T-helper 22 cell (primary cell): ENCODE measurements at regions not wholly inside any gene's neighbourhood (a gene's known extent, or its start where the extent isn't known, plus 50 kb on each side); places are given as distances from the start of the nearest gene placed in this dataset.
"Not testable (repeated sequence)": the region's sequence is repeated elsewhere in the genome, so short reads cannot be mapped to it uniquely, and the experiment has no call there.

Source experiments
- DNase-seq: peaks from one replicate; pipeline ENCODE4 v3.0.0-alpha.2; 2020; ENCODE audit warnings: low read depth

GRCh38 chr1:120357046-120357445 is 57.8 kb upstream of the NBPF8 start:
- peak; percentile 45 for DNase-seq

GRCh38 chr1:120356170-120356569 is 58.7 kb upstream of the NBPF8 start:
- DNase-seq = not testable (repeated sequence)

DNA sequence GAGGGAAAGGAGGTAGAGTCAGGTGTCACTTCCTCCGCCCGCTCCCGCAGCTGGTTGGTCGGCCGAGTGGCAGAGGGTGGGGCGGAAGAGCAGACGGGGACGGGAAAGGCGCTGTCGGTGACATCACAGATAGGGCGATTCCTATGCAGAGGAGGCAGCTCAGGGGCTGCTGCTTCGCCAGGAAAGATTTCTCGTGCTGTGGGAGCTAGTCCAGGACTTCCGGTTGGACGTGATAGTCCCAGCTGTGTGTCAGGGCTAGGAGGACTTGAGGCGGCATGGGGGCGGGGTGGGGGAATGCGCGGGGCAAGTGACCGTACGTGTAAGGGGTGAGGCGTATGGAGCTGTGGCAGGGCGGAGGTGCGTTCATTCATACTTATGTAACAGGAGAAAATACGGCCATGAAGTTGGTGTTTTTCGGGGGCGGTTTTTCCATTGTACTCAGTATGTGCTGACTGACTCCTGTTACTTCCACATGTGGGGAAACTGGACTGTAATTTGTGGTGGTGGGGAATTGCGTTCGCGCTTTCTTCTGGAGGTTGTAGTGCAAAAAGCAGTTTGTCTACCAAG is 60.1 kb upstream of the NBPF8 start:
- DNase-seq = peak; percentile 41

- not testable (repeated sequence) for DNase-seq
Observed at GRCh38 chr1:120342231-120343073, 72.4 kb upstream of the NBPF8 start.

GRCh38 chr1:120341756-120342155 is 73.1 kb upstream of the NBPF8 start:
- not testable (repeated sequence) for DNase-seq

DNA sequence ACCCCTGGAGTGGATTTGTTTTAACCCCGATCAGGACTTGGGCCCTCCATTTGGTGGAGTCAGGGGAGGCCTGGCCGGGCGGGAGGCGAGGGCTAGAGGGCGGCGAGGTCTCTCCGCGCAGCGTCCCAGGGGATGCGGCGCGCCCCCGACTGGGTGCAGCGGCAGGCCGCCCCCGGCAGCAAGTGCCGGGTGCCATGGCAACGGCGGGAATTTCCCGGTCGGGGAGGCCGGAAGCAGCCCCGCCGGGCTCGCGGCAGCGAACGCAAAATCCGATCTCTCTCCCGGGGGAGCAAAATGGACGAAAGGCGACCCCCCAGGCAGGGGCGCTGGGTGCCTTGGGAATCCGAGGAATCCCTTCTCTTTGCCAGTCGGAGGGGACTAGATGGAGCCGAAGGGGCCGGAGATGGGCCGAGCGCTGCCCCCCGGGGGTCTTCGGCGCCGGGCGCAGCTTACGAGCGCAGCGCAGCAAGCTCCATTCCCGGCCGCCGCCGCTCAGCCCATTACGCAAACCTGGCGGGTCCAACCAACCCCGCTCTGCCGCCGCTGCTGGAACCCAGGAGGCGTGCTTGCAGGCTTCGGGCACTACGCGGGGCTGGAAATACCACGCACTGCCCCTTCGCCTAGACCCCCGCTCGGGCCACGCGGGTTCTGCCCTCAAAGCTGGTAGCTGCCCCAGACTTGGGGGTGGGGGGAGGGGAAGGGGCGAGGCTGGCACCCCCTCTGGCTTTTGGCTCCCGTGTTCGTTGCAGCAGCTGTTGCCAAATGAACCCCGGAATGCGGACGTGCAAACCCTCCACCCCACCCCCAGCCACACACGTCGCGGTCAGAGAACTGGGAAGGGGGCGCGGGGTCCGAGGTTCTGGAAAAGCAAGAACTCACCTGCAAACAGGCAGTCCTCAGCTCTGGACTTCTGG is 73.7 kb upstream of the NBPF8 start:
- DNase-seq = peak; percentile 48

DNA sequence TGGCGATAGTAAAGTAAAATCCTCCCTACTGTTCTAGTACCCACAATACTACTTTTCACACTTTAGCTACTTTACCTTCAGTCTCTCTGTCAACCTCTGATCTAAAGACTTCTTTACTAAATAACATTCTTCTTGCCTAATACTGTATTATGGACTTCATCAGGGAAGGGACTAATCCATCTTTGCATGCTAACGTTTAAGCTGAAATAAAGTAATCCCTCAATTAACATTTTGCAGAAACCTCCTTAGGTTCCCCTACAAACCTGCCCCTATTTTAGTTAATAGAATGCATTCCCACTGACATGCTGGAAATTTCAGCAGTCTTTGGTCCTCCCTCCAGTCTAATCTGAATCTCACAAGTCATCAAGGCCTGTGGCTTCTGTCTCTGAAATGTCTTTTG is 99.1 kb upstream of the NBPF8 start:
- not testable (repeated sequence) for DNase-seq

GRCh38 chr1:120311930-120312329 is 102.9 kb upstream of the NBPF8 start:
- not testable (repeated sequence) for DNase-seq

- DNase-seq = not testable (repeated sequence)
Observed at GRCh38 chr1:120308940-120309578, 105.8 kb upstream of the NBPF8 start.

DNA sequence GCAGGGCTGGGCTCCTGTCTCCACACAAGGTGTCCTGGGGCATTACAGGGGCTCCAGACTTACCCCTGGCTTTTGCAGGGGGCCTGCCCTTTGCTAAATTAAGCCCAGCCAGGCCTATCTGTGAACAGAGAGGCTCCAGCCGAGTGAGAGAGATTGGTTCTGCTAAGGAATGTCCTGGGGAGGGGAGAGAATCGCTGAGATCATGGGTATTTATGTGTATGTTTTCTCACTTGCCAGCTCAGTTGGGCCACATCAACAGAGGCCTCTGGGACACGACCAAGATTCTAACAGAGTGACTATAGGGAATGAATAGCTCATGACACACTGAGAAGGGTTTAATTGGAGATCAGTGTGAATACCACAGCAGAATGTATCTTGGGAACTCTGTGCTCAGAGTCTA is 109.8 kb upstream of the NBPF8 start:
- not testable (repeated sequence) for DNase-seq

- not testable (repeated sequence) for DNase-seq
Observed at GRCh38 chr1:120304341-120304740, 110.5 kb upstream of the NBPF8 start.

- DNase-seq = not testable (repeated sequence)
Observed at GRCh38 chr1:120299433-120300057, 115.3 kb upstream of the NBPF8 start.

- not testable (repeated sequence) for DNase-seq
Observed at GRCh38 chr1:120298487-120298886, 116.3 kb upstream of the NBPF8 start.

GRCh38 chr1:120297345-120297953 is 117.4 kb upstream of the NBPF8 start:
- not testable (repeated sequence) for DNase-seq

DNA sequence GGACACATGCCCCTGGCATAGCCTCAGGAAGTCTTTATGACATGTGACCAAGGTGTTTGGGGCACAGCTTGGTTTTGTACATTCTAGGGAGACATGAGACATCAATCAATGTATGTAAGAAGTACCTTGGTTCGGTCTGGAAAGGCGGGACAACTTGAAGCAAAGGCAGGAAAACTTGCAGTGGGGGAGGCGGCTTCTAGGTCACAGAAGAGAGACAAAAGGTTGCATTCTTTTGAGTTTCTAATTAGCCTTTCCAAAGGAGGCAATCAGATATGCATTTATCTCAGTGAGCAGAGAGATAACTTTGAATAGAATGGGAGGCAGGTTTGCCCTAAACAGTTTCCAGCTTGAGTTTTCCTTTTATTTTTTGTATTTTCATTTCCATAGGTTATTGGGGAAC is 113.8 kb upstream of the SEC22B start:
- DNase-seq = not testable (repeated sequence)

DNA sequence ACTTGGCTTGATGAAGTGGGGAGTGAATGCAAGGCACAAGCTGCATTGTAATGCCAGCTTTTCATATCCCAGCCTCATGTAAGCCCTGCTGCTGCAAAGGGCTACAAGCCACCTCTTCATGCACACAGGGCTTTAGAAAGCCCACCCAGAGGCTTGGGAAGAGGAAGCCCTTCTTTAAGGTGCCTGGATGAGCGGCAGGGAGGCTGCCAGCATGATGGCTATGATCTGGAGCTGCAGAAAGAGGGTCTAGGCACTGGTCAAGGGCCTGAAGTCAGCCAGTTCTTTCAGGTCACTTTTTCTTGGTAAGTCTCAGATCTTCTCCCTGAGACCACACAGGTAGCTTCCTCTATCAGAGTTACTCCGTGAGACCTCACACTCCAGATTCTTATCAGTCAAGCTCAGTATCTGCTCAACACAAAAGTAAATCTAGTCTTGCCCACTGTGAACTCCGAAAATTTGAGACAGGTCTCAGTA is 113.3 kb upstream of the SEC22B start:
- not testable (repeated sequence) for DNase-seq

- DNase-seq = not testable (repeated sequence)
Observed at GRCh38 chr1:120288814-120289600, 112.7 kb upstream of the SEC22B start.

DNA sequence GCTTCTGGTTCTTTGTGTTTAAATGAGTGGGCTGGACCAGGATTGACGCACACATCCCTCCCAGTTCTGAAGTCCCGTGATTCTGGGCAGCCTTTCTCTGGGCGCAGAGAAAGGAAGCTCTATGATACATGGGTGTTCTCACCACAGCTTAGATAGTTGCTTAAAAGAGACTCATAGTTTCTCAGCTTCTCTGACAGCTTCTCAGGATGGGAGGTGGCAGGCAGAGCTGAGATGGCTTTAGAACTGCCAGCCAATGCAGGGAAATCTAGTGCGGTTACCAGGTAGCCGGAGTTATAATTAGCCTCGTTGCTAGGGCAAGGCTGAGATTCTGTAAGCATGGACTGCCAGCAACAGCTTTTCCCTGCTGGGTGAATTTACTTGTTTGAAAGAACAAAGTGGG is 111.8 kb upstream of the SEC22B start:
- DNase-seq = not testable (repeated sequence)

- not testable (repeated sequence) for DNase-seq
Observed at GRCh38 chr1:120282744-120283464, 106.6 kb upstream of the SEC22B start.
